Stimulated activated CD4-positive, alpha-beta T cell treated with anti-CD3 and anti-CD28 coated beads, Interleukin-15, amount 100 ng/mL, for 24 hours (primary cell): ENCODE measurements at regions not wholly inside any gene's neighbourhood (a gene's known extent, or its start where the extent isn't known, plus 50 kb on each side); places are given as distances from the start of the nearest gene placed in this dataset.
"Not testable (repeated sequence)": the region's sequence is repeated elsewhere in the genome, so short reads cannot be mapped to it uniquely, and the experiment has no call there.

Source experiments
- DNase-seq: peaks from one replicate; pipeline ENCODE4 v3.0.0-alpha.2; 2020

- no peak for DNase-seq
These were observed 161.2 kb upstream of the XIRP2 start for GRCh38 chr2:166727095-166727494.

- DNase-seq: no peak
These were observed 162.1 kb upstream of the XIRP2 start for GRCh38 chr2:166725927-166726924.

DNA sequence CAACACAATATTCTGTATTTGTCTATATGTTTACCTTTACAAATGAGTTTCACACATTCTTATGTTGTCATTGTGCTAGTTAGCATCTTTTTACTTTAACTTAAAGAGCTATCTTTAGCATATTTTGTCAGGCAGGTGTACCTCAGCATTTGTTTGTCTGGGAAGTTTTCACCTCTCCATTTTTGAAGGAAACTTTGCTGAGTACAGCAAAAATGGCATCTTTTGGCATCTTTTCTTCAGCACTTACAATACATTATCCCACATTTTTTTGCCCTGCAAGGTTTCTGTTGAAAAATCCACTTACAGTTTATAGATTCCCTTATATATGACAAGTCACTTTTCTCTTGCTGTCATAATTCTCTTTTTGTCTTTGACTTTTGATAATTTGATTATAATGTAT is 171.3 kb upstream of the XIRP2 start:
- no peak for DNase-seq

- DNase-seq: no peak
These were observed 188.2 kb upstream of the XIRP2 start for GRCh38 chr2:166700079-166700478.

DNA sequence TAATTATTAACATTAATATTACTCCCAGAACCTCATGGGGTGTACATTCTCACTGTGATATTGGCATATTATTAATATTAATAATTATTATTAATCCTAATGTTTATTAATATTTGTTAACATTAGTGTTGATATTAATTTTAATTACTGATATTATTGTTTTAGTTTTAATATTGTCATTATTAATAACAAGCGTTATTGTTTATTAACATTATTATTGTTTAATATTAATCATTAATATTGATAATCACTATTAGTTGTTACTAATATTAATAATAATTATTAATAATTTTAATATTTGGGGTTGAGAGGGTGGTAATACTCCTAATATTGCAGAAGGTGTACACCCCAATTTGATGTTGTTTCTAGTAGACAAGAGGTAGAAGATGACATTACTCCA is 193.1 kb upstream of the XIRP2 start:
- no peak for DNase-seq

DNA sequence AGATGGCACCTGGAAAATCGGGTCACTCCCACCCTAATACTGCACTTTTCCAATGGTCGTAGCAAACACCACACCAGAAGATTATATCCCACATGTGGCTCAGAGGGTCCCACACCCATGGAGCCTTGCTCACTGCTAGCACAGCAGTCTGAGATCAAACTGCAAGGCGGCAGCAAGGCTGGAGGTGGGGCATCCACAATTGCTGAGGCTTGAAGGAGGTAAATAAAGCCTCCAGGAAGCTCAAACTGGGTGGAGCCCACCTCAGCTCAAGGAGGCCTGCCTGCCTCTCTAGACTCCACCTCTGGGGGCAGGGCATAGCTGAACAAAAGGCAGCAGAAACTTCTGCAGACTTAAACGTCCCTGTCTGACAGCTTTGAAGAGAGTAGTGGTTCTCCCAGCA is 192.0 kb upstream of the SCN7A start:
- DNase-seq: not testable (repeated sequence)

DNA sequence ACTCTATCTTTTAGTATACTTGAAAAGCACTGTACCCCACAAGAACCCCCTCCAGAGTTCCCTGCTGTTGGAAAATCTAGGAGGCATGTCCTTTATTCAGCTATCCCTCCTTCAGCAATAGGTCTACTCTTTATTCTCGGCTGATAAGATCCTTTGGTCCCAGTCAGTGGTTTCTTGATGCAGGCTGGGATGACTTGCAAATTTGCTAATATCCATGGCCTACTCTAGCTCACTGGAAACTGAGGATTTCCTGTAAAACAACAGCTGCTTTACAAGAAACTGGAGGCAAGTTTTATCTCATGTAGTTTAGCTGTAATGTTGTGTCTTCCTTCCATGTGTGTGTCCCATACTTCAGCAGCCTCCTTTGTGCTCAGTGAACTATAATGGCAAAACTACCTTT is 183.9 kb upstream of the SCN7A start:
- no peak for DNase-seq

DNA sequence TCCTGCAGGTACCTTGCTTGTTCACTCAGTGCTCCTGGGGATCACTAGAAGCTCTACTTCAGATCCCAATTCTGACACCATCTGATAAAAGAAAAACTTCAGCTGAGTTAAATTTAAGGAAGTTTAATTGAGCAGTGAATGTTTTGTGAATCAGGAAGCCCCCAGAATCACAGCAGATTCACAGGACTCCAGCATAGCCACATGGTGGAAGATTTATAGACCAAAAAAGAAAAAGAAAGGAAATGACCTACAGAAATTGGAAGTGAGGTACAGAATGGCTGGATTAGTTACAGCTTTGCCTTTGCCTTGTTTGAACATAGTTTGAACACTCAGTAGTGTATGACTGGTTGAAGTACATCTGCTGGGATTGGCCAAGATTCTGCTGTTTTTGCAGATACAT is 182.7 kb upstream of the SCN7A start:
- no peak for DNase-seq

- no peak for DNase-seq
These were observed 181.5 kb upstream of the SCN7A start for GRCh38 chr2:166675553-166675952.

GRCh38 chr2:166673986-166674385 is 179.9 kb upstream of the SCN7A start:
- DNase-seq: no peak

DNA sequence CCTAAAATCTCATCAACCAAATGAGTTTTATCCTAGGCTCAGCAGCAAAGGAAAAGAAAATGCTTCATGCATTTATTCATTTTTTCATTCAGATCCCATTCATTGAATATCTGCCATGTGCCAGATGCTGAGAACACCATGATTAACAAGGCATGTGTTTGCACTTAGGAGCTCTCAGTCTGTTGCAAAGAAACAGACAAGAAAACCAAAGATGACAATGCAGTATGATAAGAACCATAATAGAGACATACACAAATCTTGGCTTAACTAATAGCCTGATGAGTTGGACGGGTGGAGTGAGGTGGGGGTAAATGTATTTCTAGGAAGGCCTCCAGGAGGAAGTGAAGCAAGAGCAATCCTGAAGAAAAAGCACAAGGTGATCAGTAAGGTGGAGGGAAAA is 177.8 kb upstream of the SCN7A start:
- no peak for DNase-seq

DNA sequence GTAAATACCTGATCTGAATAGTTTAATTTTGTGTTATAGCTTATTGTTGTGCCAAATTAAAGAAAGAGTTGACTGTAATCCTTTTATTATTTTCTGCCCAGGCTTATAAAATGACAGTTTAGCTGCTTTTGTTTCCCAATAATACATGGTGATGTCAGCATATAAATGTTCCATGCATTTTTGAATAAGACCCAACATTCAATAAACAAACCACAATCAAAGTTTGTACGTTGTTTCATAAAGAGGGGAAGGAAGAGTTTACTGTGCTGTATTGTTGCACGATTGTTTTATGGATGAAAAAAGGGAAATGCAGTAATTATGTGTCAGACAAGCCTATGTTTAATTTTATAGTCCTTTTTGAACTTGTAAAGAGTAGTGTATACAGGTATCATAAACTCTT is 177.2 kb upstream of the SCN7A start:
- no peak for DNase-seq

- no peak for DNase-seq
These were observed 172.2 kb upstream of the SCN7A start for GRCh38 chr2:166665991-166666940.

DNA sequence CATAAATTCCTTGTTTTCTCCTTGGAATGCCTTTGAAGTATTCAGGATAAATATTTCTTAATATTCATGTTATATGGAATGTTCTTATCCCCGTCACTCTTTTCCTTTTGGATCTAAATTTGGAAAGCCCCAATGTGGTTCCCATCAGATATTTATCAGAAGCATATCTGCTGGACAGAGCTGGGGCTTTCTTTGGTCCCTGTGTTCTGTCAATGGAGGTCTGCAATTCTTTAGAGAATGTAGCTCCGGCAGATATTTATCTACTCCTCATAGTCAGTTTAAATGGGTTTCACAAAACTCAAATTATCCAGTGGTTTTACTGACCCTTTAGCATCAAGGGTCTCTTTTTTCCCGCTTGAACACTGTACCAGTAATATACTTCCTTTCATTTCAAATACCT is 167.8 kb upstream of the SCN7A start:
- DNase-seq: no peak

- DNase-seq: no peak
These were observed 167.3 kb upstream of the SCN7A start for GRCh38 chr2:166661391-166661790.

- no peak for DNase-seq
These were observed 164.9 kb upstream of the SCN7A start for GRCh38 chr2:166658901-166659300.

GRCh38 chr2:166653185-166653813 is 159.2 kb upstream of the SCN7A start:
- DNase-seq: no peak

- no peak for DNase-seq
These were observed 157.9 kb upstream of the SCN7A start for GRCh38 chr2:166651991-166652390.

- no peak for DNase-seq
These were observed 157.1 kb upstream of the SCN7A start for GRCh38 chr2:166651080-166651675.

- no peak for DNase-seq
These were observed 153.9 kb upstream of the SCN7A start for GRCh38 chr2:166647935-166648334.

GRCh38 chr2:166643980-166644379 is 149.9 kb upstream of the SCN7A start:
- DNase-seq: no peak

GRCh38 chr2:166641516-166641915 is 147.5 kb upstream of the SCN7A start:
- DNase-seq: not testable (repeated sequence)

DNA sequence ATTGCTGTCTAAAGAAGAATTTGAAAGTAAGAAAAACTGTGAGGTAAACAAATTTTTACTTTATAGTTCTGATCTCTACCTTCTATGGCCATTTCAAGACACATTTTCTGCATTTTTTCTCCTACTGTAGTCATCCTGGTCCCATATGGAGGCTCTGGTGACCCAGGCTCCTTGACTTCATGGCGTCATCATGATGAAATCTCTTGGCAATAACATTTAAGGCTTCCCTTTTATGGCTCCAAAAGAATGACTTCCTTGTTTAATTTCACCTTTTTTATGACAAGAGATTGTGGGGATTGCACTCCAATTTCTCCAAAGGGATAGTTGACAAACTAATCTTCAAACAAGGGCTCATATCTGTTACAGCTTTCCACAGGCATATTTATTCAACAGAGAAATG is 143.0 kb upstream of the SCN7A start:
- no peak for DNase-seq
